GM12864 (cell line): ENCODE measurements at regions not wholly inside any gene's neighbourhood (a gene's known extent, or its start where the extent isn't known, plus 50 kb on each side); places are given as distances from the start of the nearest gene placed in this dataset.

Source experiments
- DNase-seq: peaks from one replicate; pipeline ENCODE4 v3.0.0-alpha.2; 2011; ENCODE audit warnings: low read depth
- H3K4me3 ChIP-seq: 2 replicates; pipeline ENCODE4 v1.5.1; 2011; ENCODE audit warnings: mild to moderate bottlenecking, low read depth, low read length, control low read depth
- TF ChIP-seq, protein P1 (sequence below): IDR thresholded peaks from 2 replicates; pipeline ENCODE4 v1.5.1; 2011; ENCODE audit warnings: low read depth, mild to moderate bottlenecking, moderate library complexity, low read length, control low read depth, inconsistent platforms; ENCODE audit errors: missing control alignments

DNA sequence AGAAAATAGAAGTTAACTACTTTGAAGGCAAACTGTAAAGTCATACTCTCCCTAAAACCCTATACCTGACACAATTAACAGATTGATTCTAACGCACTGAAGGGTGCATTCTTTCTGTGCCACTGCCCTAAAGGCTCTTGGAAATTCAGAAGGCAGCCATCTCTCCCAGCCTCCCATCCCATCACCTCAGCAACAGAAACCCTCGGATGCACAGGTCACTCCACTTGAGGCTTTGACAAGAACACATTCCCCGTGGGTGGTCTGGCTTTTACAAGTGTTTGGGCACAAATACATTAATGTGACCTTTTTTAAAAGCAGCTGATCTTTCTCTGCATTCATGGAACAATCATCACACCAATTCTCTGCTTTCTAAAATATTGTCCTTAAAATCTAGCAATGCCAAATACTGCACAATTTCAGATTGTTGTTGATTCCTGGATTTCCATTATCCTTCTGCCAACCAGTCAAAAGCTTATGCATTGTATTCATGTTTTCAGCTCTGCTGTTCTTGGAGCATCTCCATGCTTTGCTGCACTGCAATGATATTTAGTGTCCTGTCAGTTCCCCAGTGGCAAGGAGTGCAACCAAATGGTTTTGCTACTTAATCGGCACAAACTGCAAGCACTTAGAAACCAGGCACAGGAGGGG is 175.6 kb downstream of the TMEM161B start:
- no peak overlapping the region for H3K4me3 ChIP-seq
- TF ChIP-seq, protein P1, sequence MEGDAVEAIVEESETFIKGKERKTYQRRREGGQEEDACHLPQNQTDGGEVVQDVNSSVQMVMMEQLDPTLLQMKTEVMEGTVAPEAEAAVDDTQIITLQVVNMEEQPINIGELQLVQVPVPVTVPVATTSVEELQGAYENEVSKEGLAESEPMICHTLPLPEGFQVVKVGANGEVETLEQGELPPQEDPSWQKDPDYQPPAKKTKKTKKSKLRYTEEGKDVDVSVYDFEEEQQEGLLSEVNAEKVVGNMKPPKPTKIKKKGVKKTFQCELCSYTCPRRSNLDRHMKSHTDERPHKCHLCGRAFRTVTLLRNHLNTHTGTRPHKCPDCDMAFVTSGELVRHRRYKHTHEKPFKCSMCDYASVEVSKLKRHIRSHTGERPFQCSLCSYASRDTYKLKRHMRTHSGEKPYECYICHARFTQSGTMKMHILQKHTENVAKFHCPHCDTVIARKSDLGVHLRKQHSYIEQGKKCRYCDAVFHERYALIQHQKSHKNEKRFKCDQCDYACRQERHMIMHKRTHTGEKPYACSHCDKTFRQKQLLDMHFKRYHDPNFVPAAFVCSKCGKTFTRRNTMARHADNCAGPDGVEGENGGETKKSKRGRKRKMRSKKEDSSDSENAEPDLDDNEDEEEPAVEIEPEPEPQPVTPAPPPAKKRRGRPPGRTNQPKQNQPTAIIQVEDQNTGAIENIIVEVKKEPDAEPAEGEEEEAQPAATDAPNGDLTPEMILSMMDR: no peak
- no peak for DNase-seq

DNA sequence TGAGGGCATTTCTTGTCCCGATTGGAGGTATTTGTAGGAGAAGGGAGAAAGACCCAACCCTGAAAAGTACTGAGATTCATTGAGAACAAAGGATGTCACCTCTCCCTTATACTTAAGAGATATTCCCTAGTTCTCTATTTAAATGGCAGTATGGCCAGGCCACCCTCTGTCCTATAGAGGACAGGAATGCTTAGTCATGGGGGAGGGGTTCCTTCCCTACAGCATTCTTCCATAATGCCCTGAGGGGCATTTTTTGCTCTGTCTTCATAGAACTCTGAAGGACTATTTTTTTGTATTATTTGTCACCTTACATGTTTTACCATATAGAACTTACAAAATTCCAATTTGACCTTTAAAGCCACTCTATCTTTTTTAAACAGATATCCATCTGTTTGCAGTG is 176.3 kb downstream of the TMEM161B start:
- TF ChIP-seq, protein P1: no peak
- no peak for DNase-seq

DNA sequence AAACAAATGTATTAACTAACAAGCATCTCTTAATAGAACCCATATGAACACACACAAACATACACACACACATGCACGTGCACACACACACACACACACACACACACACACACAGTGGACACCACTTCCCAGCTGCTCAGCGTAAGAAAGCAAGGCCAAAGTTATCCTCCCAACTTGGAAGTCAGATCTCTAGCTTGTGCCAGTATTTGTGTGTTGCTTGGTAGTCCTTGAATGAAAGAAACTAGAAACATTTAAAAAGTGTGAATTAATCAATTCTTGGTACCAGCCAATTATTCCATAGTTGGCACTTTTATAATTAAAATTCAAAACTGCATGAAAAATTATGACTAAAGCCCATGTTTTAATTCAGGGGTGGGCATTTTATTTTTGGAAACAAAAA is 178.1 kb downstream of the TMEM161B start:
- H3K4me3 ChIP-seq: no peak overlapping the region
- TF ChIP-seq, protein P1: no peak
- no peak for DNase-seq

More for the DNA sequence above, 176.3 kb downstream of the TMEM161B start:
- no peak overlapping the region for H3K4me3 ChIP-seq

DNA sequence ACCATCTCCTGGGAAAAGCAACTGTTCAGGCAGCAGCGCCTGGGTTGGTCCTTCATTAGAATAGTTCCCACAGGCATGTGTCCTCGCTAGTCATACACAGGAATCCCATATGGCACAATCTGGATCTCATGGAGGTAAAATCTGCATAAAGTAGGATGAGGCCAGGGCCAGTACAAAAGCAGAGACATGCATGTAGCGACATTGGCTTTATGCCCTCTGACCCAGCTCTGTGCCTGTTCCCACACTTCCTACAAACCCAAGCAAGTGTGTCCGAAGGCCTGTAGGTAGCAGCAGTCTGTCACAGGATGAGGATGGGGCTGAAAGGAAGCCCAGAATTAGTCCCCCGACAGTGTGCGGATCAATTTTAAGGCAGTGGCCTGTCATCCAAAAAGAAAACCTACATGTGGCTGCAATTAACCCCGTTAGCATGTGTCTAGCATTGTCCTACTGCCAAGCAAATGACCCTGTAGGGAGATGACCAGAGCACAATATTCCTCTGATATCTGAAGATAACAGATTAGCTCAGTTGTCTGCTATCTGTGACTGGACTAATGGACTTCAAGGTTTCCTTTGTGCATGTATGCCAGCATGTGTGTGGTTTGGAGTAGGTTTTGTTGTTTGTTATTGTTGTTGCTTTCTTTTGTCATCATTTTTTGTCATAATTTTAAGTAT is 178.8 kb downstream of the TMEM161B start:
- H3K4me3 ChIP-seq: no peak overlapping the region
- TF ChIP-seq, protein P1: no peak
- no peak for DNase-seq

DNA sequence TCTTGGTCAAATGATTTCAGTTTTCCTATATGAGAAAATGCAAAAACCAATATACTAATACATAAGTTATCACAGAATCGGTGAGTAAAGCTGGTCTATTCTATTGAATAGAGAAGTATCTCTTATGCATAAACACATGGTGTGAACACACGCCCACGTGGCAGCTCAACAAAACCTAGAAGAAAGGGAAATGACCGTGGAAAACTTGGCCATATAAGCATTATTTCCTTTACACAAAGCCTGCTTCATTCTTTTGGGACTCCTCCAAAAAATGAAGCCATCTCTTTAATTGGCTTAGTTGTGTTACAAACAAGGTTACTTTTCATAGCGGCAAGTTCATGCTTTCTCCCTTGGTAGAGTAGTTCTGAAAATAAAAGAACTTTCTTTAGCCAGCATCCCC is 183.2 kb downstream of the TMEM161B start:
- TF ChIP-seq, protein P1: no peak

DNA sequence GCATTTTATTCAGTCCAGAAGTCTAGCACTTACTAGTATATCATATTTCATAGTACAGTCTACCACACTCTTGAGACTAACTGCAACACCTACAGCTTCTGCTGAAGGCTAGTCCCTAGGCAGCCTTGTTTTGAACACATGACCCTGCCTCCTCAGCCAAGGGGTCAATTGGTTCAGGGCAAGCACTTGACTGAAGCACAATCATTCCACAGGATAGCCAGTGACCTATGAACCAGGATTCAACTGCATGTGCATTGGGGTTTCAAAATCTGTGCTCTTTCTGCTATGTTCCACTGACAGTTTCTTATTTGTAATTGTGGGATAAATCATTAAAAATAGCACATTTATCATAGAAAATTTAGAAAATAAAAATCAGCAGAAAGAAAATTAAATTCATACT is 186.8 kb downstream of the TMEM161B start:
- no peak overlapping the region for H3K4me3 ChIP-seq
- TF ChIP-seq, protein P1: no peak
- DNase-seq: no peak

More for the DNA sequence above, 183.2 kb downstream of the TMEM161B start:
- DNase-seq: no peak
- H3K4me3 ChIP-seq: no peak overlapping the region

DNA sequence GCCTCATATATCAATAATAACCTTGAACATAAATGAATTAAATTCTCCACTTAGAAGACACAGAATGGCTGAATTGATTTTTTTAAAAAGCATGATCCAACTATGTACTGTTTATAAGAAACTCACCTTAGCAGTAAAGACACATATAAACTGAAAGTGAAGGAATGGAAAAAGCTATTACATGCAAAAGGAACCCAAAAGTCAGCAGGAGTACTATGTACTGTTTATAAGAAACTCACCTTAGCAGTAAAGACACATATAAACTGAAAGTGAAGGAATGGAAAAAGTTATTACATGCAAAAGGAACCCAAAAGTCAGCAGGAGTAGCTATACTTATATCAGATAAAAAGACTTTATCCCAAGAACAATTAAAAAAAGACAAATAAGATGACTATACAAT is 204.8 kb downstream of the TMEM161B start:
- no peak overlapping the region for H3K4me3 ChIP-seq
- TF ChIP-seq, protein P1: no peak
- DNase-seq: no peak
